AG04450 (cell line): ENCODE measurements at regions not wholly inside any gene's neighbourhood (a gene's known extent, or its start where the extent isn't known, plus 50 kb on each side); places are given as distances from the start of the nearest gene placed in this dataset.
"Not testable (repeated sequence)": the region's sequence is repeated elsewhere in the genome, so short reads cannot be mapped to it uniquely, and the experiment has no call there.

Experiments
- CTCF ChIA-PET: fragments of 300-600, 350-600 bp; formaldehyde crosslinking; extraction: SDS; loops from one replicate; lab custom pipeline; 2022; ENCODE audit warnings: antibody characterized with exemption, inconsistent platforms; lab: Charles Lee
- POLR2A ChIA-PET: fragments of 350-600 bp; formaldehyde crosslinking; extraction: SDS; loops from one replicate; lab custom pipeline; 2021; ENCODE audit warnings: antibody characterized with exemption, inconsistent platforms; lab: Yijun Ruan, JAX
- DNase-seq: peaks from one replicate; pipeline ENCODE4 v3.0.0-alpha.2; 2011; ENCODE audit warnings: low read depth, low spot score
- H3K27ac ChIP-seq: one replicate; pipeline ENCODE4 v1.5.1; 2012; ENCODE audit warnings: low read depth, low read length, control low read depth
- H3K27me3 ChIP-seq: one replicate; pipeline ENCODE4 v1.6.0; 2012; ENCODE audit warnings: low read length; ENCODE audit not compliant: control insufficient read depth, insufficient read depth
- H3K4me3 ChIP-seq: 2 replicates; pipeline ENCODE4 v1.5.1; 2011; ENCODE audit warnings: mild to moderate bottlenecking, low read depth, low read length, control low read depth
- H3K9me3 ChIP-seq: 2 replicates; pipeline ENCODE4 v1.5.1; 2012; ENCODE audit warnings: low read length; ENCODE audit not compliant: control insufficient read depth, insufficient read depth
- CTCF ChIP-seq: IDR thresholded peaks from 2 replicates; pipeline ENCODE4 v1.5.1; 2011; ENCODE audit warnings: low read depth, low read length, control low read depth, inconsistent platforms

- no peak for DNase-seq
- no peak for TF ChIP-seq CTCF
- Histone ChIP-seq H3K4me3 (no peak overlapping the region), H3K27me3 (no peaks in the 10 kb centered on the region), H3K9me3 (no peaks in the 10 kb centered on the region), H3K27ac (no peak overlapping the region)
- ChIA-PET CTCF (no interaction called here), POLR2A (no interaction called here)
Measured at GRCh38 chr12:112711026-112711425, 80.5 kb upstream of the RPH3A start.

- H3K9me3 ChIP-seq, result no peaks in the 10 kb centered on the region
- TF ChIP-seq CTCF, result no peak
- H3K27ac ChIP-seq, result no peak overlapping the region
- ChIA-PET POLR2A (no interaction called here), CTCF (no interaction called here)
- no peak overlapping the region for H3K4me3 ChIP-seq
- DNase-seq, result no peak
- no peaks in the 10 kb centered on the region for H3K27me3 ChIP-seq
Measured at GRCh38 chr12:112711507-112711906, 80.0 kb upstream of the RPH3A start.

- CTCF ChIA-PET, H3K9me3 ChIP-seq, DNase-seq, POLR2A ChIA-PET, H3K27ac ChIP-seq, H3K4me3 ChIP-seq, H3K27me3 ChIP-seq: not testable (repeated sequence)
Measured at GRCh38 chr12:112712751-112713150, 78.8 kb upstream of the RPH3A start.

- ChIA-PET CTCF (no interaction called here), POLR2A (no interaction called here)
- no peaks in the 10 kb centered on the region for H3K9me3 ChIP-seq
- no peak for TF ChIP-seq CTCF
- H3K27ac ChIP-seq, result no peak overlapping the region
- no peak overlapping the region for H3K4me3 ChIP-seq
- no peaks in the 10 kb centered on the region for H3K27me3 ChIP-seq
- no peak for DNase-seq
Measured at GRCh38 chr12:112713471-112713870, 78.1 kb upstream of the RPH3A start.

- no peak for DNase-seq
- no peak for TF ChIP-seq CTCF
- Histone ChIP-seq H3K9me3 (no peaks in the 10 kb centered on the region), H3K4me3 (no peak overlapping the region), H3K27ac (no peak overlapping the region), H3K27me3 (no peaks in the 10 kb centered on the region)
- ChIA-PET POLR2A (no interaction called here), CTCF (no interaction called here)
Measured at GRCh38 chr12:112714166-112714710, 77.3 kb upstream of the RPH3A start.
